ENCODE measurements at regions not wholly inside any gene's neighbourhood (a gene's known extent, or its start where the extent isn't known, plus 50 kb on each side); places are given as distances from the start of the nearest gene placed in this dataset.
"Not testable (repeated sequence)": the region's sequence is repeated elsewhere in the genome, so short reads cannot be mapped to it uniquely, and the experiment has no call there.

DNA sequence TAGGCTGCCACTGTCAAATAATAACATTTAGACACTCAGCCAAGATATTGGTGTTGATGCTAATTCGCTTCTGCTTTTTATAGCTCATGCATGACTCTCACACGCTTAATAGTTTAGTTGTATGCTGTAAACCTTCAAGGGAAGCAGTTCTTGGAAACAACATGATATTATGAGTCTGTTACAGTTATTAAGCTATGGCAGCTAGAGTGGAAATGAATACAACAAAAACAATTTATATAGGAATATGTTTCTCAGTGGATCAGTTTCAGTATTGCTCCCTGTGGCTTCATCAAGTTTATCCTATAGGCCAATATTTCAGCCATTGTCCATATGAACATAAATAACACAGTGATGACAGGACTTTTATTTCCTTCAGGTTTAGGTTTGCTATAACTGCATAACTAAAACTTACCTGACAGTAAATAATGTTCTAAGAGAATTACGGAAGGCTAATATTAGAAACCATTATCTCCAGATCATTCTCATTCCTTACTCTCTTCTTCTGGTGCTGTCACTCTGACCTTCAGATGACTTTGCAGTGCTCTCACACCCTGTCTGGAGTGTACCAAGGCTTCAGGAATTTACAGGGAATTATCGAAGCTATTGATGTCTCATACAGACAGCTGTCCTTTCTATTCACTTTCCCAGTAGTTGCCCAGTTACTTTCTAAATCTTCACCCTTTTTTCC, 555.0 kb downstream of the ANKRD50 start:
- no peak overlapping the region for H3K4me3 ChIP-seq (ENCODE audit: low read depth, low read length)
- DNase-seq (ENCODE audit: low read depth): no peak
- TF ChIP-seq, protein P1, sequence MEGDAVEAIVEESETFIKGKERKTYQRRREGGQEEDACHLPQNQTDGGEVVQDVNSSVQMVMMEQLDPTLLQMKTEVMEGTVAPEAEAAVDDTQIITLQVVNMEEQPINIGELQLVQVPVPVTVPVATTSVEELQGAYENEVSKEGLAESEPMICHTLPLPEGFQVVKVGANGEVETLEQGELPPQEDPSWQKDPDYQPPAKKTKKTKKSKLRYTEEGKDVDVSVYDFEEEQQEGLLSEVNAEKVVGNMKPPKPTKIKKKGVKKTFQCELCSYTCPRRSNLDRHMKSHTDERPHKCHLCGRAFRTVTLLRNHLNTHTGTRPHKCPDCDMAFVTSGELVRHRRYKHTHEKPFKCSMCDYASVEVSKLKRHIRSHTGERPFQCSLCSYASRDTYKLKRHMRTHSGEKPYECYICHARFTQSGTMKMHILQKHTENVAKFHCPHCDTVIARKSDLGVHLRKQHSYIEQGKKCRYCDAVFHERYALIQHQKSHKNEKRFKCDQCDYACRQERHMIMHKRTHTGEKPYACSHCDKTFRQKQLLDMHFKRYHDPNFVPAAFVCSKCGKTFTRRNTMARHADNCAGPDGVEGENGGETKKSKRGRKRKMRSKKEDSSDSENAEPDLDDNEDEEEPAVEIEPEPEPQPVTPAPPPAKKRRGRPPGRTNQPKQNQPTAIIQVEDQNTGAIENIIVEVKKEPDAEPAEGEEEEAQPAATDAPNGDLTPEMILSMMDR (IDR thresholded peaks at IDR 0.05; ENCODE audit: insufficient read depth, low read depth, low read length, missing control alignments): no peak

DNA sequence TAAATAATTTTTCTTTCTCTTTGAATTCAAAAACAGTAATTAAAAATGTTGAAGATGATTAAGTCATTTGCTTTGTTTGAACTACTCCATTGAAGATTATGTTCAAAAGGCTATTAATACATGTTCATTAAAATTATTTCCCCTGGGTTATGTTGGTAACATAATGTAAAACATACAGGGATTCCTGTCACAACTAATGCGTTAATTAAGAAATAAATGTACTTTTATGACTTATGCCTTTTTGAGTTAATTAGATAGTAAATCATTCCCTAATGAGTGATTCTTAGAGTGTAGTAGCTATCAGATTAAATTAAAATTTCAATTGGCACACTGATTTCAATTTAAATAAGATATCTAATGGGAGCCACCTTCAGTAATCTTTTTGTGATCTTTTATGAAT, 549.1 kb downstream of the ANKRD50 start:
- DNase-seq (ENCODE audit: low read depth): no peak
- no peak overlapping the region for H3K4me3 ChIP-seq (ENCODE audit: low read depth, low read length)
- TF ChIP-seq, protein P1 (IDR thresholded peaks at IDR 0.05; ENCODE audit: insufficient read depth, low read depth, low read length, missing control alignments): no peak

DNA sequence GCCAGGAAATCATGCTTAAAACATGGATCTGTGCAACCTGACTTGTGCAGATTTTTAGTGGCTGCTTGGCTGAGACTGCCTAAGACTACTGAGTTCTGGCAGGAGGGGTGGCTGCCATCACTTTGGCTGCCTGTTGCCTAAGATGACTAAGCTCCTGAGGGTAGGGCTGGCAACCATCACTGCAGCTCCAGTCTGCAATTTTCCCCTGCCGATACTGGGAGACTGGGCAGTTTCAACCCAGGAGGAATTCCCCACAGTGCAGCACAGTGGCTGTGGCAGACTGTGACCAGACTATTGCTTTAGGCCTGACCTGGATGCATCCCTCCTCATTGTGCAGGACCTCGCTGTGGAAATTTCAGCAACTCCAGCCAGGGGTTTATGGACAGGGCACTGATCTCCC, 544.9 kb downstream of the ANKRD50 start:
- DNase-seq (ENCODE audit: low read depth): no peak
- no peak overlapping the region for H3K4me3 ChIP-seq (ENCODE audit: low read depth, low read length)
- TF ChIP-seq, protein P1 (IDR thresholded peaks at IDR 0.05; ENCODE audit: insufficient read depth, low read depth, low read length, missing control alignments): no peak

DNA sequence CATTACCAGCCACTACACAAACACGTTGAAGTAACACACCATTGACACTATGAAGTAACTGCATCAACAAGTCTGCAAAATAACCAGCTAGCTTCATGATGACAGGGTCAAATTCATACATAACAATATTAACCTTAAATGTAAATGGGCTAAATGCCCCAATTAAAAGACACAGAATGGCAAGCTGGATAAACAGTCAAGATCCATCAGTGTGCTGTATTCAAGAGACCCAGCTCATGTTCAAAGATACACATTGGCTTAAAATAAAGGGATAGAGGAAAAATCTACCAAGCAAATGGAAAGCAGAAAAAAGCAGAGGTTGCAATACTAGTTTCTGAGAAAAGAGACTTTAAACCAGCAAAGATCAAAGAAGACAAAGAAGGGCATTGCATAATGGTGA, 543.0 kb downstream of the ANKRD50 start:
- not testable (repeated sequence) for H3K4me3 ChIP-seq (ENCODE audit: low read depth, low read length); DNase-seq (ENCODE audit: low read depth)

DNA sequence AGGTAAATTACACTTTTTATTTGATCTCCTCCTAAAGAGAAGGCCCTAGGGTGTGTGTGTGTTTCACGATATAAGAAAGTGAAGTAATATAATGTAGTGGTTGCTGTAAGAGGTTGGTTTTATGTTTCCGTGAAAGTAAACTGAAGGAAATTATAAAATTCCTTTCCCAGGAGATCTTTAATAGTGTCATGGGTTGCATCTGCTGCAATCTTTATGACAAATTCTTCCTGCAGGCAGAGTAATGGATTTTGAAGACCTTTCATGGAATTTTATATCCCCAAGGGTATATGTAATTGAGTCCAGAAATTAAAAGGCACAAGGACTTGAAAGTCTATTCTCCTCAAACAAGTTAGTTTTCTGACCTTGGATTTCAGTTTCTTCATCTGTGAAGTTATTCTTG, 538.6 kb downstream of the ANKRD50 start:
- no peak for DNase-seq (ENCODE audit: low read depth)

DNA sequence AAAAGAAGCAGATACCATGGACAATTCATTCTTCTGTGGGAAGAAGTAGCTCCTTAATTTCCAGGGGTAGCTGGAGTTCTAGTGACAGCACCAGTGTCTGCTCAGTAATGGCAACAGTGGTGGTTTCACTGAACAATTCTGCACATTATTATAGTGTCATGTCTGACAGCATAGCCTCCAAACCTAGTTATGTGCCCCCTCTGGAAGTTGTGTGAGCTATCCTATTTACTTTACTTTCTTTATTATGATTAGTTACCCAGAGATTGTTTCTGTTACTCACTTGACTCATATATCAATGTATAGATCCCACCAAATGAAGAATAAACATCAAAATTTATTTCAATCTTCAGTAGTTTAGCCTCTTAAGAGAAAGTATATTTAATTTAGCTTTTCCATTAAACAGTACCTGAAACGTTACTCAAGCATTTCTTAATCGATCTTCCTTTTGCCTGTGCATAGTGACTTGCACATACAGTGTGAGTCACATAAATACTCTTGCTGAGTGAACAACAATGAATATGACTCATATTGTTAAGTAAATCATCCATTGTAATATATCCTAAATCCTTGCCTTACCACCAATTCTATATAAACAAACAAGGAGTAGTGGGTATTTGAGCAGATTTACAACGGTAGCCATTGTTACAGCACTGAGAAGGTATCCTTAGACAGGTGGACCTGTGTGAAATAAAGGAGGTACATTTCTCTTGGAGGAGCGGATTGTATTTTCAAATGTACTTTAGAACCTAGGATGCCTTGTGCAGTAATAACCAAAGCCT, 534.7 kb downstream of the ANKRD50 start:
- DNase-seq (ENCODE audit: low read depth): no peak
- no peak overlapping the region for H3K4me3 ChIP-seq (ENCODE audit: low read depth, low read length)
- TF ChIP-seq, protein P1 (IDR thresholded peaks at IDR 0.05; ENCODE audit: insufficient read depth, low read depth, low read length, missing control alignments): no peak

More for the DNA sequence above, 538.6 kb downstream of the ANKRD50 start:
- no peak overlapping the region for H3K4me3 ChIP-seq (ENCODE audit: low read depth, low read length)
- TF ChIP-seq, protein P1 (IDR thresholded peaks at IDR 0.05; ENCODE audit: insufficient read depth, low read depth, low read length, missing control alignments): no peak

DNA sequence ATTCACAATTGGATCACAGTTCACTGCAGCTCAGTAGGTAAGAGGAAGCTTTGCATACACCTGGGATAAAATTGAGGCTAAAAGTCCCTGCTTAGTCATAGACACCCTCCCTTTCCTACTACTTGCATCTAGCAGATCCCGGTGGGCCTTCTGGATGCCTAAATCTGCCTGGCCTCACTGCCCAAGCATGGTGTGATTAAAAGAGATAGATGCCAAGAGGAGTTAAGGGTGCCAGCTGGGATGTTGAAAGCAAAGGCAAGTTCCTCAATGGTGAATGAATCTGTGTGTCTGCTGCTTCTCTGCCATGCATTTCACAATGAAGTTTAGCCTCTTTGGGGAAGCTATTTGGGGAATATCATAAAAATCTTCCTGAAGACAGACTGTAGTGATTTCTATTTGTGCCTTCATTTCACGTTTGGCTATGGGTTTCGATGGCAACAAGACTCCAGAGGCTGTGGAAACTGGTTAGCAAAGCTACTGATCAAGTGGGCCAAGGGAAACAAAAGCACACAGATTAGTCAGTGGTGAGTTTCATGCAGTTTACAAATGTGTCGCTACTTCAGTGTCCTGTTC, 534.0 kb downstream of the ANKRD50 start:
- no peak for DNase-seq (ENCODE audit: low read depth)
- H3K4me3 ChIP-seq (ENCODE audit: low read depth, low read length): no peak overlapping the region
- TF ChIP-seq, protein P1 (IDR thresholded peaks at IDR 0.05; ENCODE audit: insufficient read depth, low read depth, low read length, missing control alignments): no peak

Measured in GM12865 (cell line).